H1 (cell line): ENCODE measurements at regions not wholly inside any gene's neighbourhood (a gene's known extent, or its start where the extent isn't known, plus 50 kb on each side); places are given as distances from the start of the nearest gene placed in this dataset.

Experiments used
- CTCF ChIA-PET: fragments of 300-600 bp; sonication (Branson Sonifier 250); formaldehyde crosslinking; loops from one replicate; lab custom pipeline; 2021; ENCODE audit not compliant: partially characterized antibody; lab: Charles Lee
- POLR2A ChIA-PET: fragments of 300-600 bp; sonication (Branson Sonifier 250); formaldehyde crosslinking; loops from one replicate; lab custom pipeline; 2021; ENCODE audit warnings: inconsistent platforms; ENCODE audit not compliant: partially characterized antibody; lab: Charles Lee
- DNase-seq, 2 experiments: peaks; one replicate each; pipeline versions ENCODE4 v3.0.0 to v3.0.0-alpha.2; 2010 to 2022; ENCODE audit warnings: low spot score in 2 of 2, low read depth in 1 of 2, mixed read lengths in 1 of 2
- FAIRE-seq: peaks from 2 replicates; lab custom pipeline; 2011; peaks lifted over from hg19 to GRCh38; lab: Jason Lieb, UNC
- H2AFZ ChIP-seq: 2 replicates; pipeline ENCODE4 v1.8.1; 2012; ENCODE audit warnings: low read length, inconsistent platforms
- H2AK5ac ChIP-seq: 2 replicates; pipeline ENCODE4 v1.6.1; 2013; ENCODE audit warnings: low read depth, low read length
- H2BK120ac ChIP-seq: replicated peaks from 2 replicates; pipeline ENCODE3; 2013; ENCODE audit warnings: low read depth, low read length, inconsistent platforms
- H2BK12ac ChIP-seq: 2 replicates; pipeline ENCODE4 v1.6.1; 2013; ENCODE audit warnings: low read depth, low read length
- H2BK15ac ChIP-seq: 2 replicates; pipeline ENCODE4 v1.6.1; 2013; ENCODE audit warnings: low read length
- H2BK20ac ChIP-seq: 2 replicates; pipeline ENCODE4 v1.6.1; 2013; ENCODE audit warnings: low read length
- H2BK5ac ChIP-seq: 2 replicates; pipeline ENCODE4 v1.6.1; 2013; ENCODE audit warnings: low read depth, low read length
- H3K14ac ChIP-seq: 2 replicates; pipeline ENCODE4 v1.6.1; 2013; ENCODE audit warnings: inconsistent platforms; ENCODE audit not compliant: insufficient read length
- H3K18ac ChIP-seq: 2 replicates; pipeline ENCODE4 v1.6.1; 2013; ENCODE audit warnings: low read length; ENCODE audit errors: extremely low read depth
- H3K23ac ChIP-seq: 2 replicates; pipeline ENCODE4 v1.6.1; 2013; ENCODE audit warnings: inconsistent platforms; ENCODE audit not compliant: insufficient read length
- H3K23me2 ChIP-seq: 2 replicates; pipeline ENCODE4 v1.6.1; 2013; ENCODE audit warnings: low read depth, low read length
- H3K27ac ChIP-seq: 2 replicates; pipeline ENCODE4 v1.6.1; 2011; ENCODE audit warnings: low read depth, low read length, inconsistent platforms
- H3K27me3 ChIP-seq, 4 experiments: replicated peaks in 1 of 4; 1 replicate in 1 of 4; 2 replicates in 3 of 4; pipeline versions ENCODE4 v1.6.1 to v1.8.1; 2011 to 2013; ENCODE audit warnings: low read length in 3 of 4, mild to moderate bottlenecking in 3 of 4, inconsistent platforms in 2 of 4, mixed read lengths in 2 of 4, moderate library complexity in 1 of 4; ENCODE audit not compliant: control insufficient read depth in 3 of 4, insufficient read depth in 3 of 4; ENCODE audit errors: extremely low read depth in 1 of 4
- H3K36me3 ChIP-seq, 4 experiments: 2 replicates each; pipeline versions ENCODE4 v1.6.1 to v1.8.1; 2011 to 2013; ENCODE audit warnings: mild to moderate bottlenecking in 4 of 4, low read length in 3 of 4, moderate library complexity in 2 of 4, control low read depth in 1 of 4, inconsistent platforms in 1 of 4; ENCODE audit not compliant: insufficient read depth in 4 of 4, control insufficient read depth in 2 of 4
- H3K4ac ChIP-seq: replicated peaks from 2 replicates; pipeline ENCODE3; 2013; ENCODE audit warnings: low read length, low read depth, mixed read lengths, inconsistent platforms; ENCODE audit not compliant: insufficient read length
- H3K4me1 ChIP-seq, 4 experiments: replicated peaks in 1 of 4; 1 replicate in 1 of 4; 2 replicates in 3 of 4; pipeline versions ENCODE4 v1.6.1 to v1.8.1; 2011 to 2013; ENCODE audit warnings: low read length in 3 of 4, inconsistent platforms in 2 of 4, mixed read lengths in 1 of 4; ENCODE audit not compliant: insufficient read depth in 4 of 4, control insufficient read depth in 3 of 4
- H3K4me2 ChIP-seq, 2 experiments: 2 replicates each; pipeline versions ENCODE4 v1.6.1 to v1.8.1; 2011 to 2013; ENCODE audit warnings: low read depth in 2 of 2, low read length in 2 of 2, control low read depth in 1 of 2, inconsistent platforms in 1 of 2, mild to moderate bottlenecking in 1 of 2; ENCODE audit not compliant: insufficient read depth in 1 of 2
- H3K4me3 ChIP-seq, 4 experiments: fragments of 200-600, 300-600 bp in 1 of 4; sonication (generic), shearing (Covaris generic), sonication (Bioruptor Twin) in 1 of 4; 2 replicates each; pipeline versions ENCODE4 v1.5.1 to v1.8.1; 2011 to 2016; ENCODE audit warnings: low read length in 4 of 4, low read depth in 3 of 4, control low read depth in 2 of 4, inconsistent platforms in 2 of 4, mild to moderate bottlenecking in 2 of 4, mixed read lengths in 1 of 4, moderate library complexity in 1 of 4; ENCODE audit not compliant: insufficient read depth in 2 of 4; ENCODE audit errors: extremely low read depth in 1 of 4
- H3K56ac ChIP-seq: replicated peaks from 2 replicates; pipeline ENCODE3; 2013; ENCODE audit warnings: low read depth, mild to moderate bottlenecking, mixed read lengths, low read length, inconsistent platforms; ENCODE audit not compliant: insufficient read length
- H3K79me1 ChIP-seq: 2 replicates; pipeline ENCODE4 v1.6.1; 2013; ENCODE audit warnings: low read depth, low read length, control low read depth
- H3K79me2 ChIP-seq, 2 experiments: 2 replicates each; pipeline versions ENCODE4 v1.6.1 to v1.8.1; 2012 to 2013; ENCODE audit warnings: low read length in 2 of 2, mild to moderate bottlenecking in 2 of 2, inconsistent platforms in 1 of 2; ENCODE audit not compliant: insufficient read depth in 2 of 2, control insufficient read depth in 1 of 2
- H3K9ac ChIP-seq, 4 experiments: replicated peaks in 1 of 4; 1 replicate in 1 of 4; 2 replicates in 3 of 4; pipeline versions ENCODE4 v1.6.1 to v1.8.1; 2011 to 2013; ENCODE audit warnings: low read depth in 3 of 4, low read length in 3 of 4, control low read depth in 2 of 4, mild to moderate bottlenecking in 2 of 4, moderate library complexity in 2 of 4, inconsistent platforms in 1 of 4; ENCODE audit errors: extremely low read depth in 1 of 4
- H3K9me3 ChIP-seq, 2 experiments: 2 replicates each; pipeline versions ENCODE4 v1.6.1 to v1.8.1; 2012 to 2013; ENCODE audit warnings: mild to moderate bottlenecking in 2 of 2, moderate library complexity in 2 of 2, control low read depth in 1 of 2, inconsistent platforms in 1 of 2, low read depth in 1 of 2, low read length in 1 of 2, mixed read lengths in 1 of 2; ENCODE audit not compliant: insufficient read depth in 2 of 2
- H4K20me1 ChIP-seq, 2 experiments: replicated peaks in 1 of 2; 2 replicates each; pipeline versions ENCODE3 to v1.8.1; 2011 to 2013; ENCODE audit warnings: inconsistent platforms in 2 of 2, low read length in 2 of 2, mild to moderate bottlenecking in 1 of 2; ENCODE audit not compliant: insufficient read depth in 2 of 2, control insufficient read depth in 1 of 2
- H4K5ac ChIP-seq: 2 replicates; pipeline ENCODE4 v1.6.1; 2013; ENCODE audit warnings: low read length, low read depth, mixed read lengths, inconsistent platforms; ENCODE audit not compliant: insufficient read length
- H4K8ac ChIP-seq: 2 replicates; pipeline ENCODE4 v1.8.0; 2013; ENCODE audit warnings: mild to moderate bottlenecking, moderate library complexity, low read length, inconsistent platforms; ENCODE audit not compliant: insufficient read depth; ENCODE audit errors: extremely low read depth
- H4K91ac ChIP-seq: replicated peaks from 2 replicates; pipeline ENCODE3; 2013; ENCODE audit warnings: low read length, mixed read lengths, inconsistent platforms; ENCODE audit not compliant: insufficient read length
- CEBPB ChIP-seq: IDR thresholded peaks from 2 replicates; pipeline ENCODE4 v1.6.1; 2012; ENCODE audit warnings: low read depth, low read length
- JUND ChIP-seq: IDR thresholded peaks from 2 replicates; pipeline ENCODE4 v1.6.1; 2011; ENCODE audit warnings: mild to moderate bottlenecking, improper control_type of control experiment, low read length
- RAD21 ChIP-seq, 2 experiments: IDR thresholded peaks in 1 of 2; conservative IDR thresholded peaks in 1 of 2; 2 replicates each; pipeline ENCODE4 v1.6.1; 2011; ENCODE audit warnings: low read depth in 2 of 2, low read length in 2 of 2, improper control_type of control experiment in 1 of 2, inconsistent platforms in 1 of 2, mild to moderate bottlenecking in 1 of 2, moderate library complexity in 1 of 2
- SIN3A ChIP-seq, 2 experiments: IDR thresholded peaks in 1 of 2; conservative IDR thresholded peaks in 1 of 2; 2 replicates each; pipeline ENCODE4 v1.6.1; 2011 to 2012; ENCODE audit warnings: low read length in 2 of 2, improper control_type of control experiment in 1 of 2, low read depth in 1 of 2, mild to moderate bottlenecking in 1 of 2
- WGBS, 2 experiments: shearing (Covaris generic) in 1 of 2; methylation state at CpG; one replicate each; pipeline versions ENCODE4 v1.1.6 to v1.1.7; 2013 to 2015; ENCODE audit warnings: low lambda C conversion rate in 2 of 2, mixed read lengths in 2 of 2, inconsistent platforms in 1 of 2, low coverage in 1 of 2, missing lambda C conversion rate in 1 of 2; ENCODE audit not compliant: insufficient replicate concordance in 2 of 2, insufficient coverage in 1 of 2, insufficient read length in 1 of 2; ENCODE audit errors: extremely low coverage in 1 of 2, missing lambda C conversion rate in 1 of 2; 5-methylcytosine and 5-hydroxymethylcytosine counted together
- TF ChIP-seq, protein P1 (sequence below): IDR thresholded peaks from 2 replicates; pipeline ENCODE4 v1.6.1; 2011; ENCODE audit warnings: low read depth, mild to moderate bottlenecking, low read length; ENCODE audit not compliant: insufficient read depth

- WGBS, 2 experiments, result 95% methylated on average over 3 of the region's 3 CpGs; no CpG with 5 or more reads in 1 of the 2 experiments
- H3K18ac ChIP-seq, result no peak overlapping the region
- no peak overlapping the region for H3K14ac ChIP-seq
- DNase-seq, result no peak
- H3K23ac ChIP-seq, result no peak overlapping the region
- ChIA-PET POLR2A (no interaction called here), CTCF (no interaction called here)
- H2BK15ac ChIP-seq, result no peak overlapping the region
- no peaks in the 10 kb centered on the region for H3K79me1 ChIP-seq
- FAIRE-seq, result no peak
- H3K79me2 ChIP-seq, result no peaks in the 10 kb centered on the region
- no peak overlapping the region for H3K4ac ChIP-seq
- H3K23me2 ChIP-seq, result no peaks in the 10 kb centered on the region
- H2BK5ac ChIP-seq, result no peak overlapping the region
- no peak overlapping the region for H2BK20ac ChIP-seq
- TF ChIP-seq RAD21 (IDR thresholded peaks at IDR 0.05 in 1 of 2, conservative IDR thresholded peaks at IDR 0.05 in 1 of 2; ENCODE audit: low read depth in 2 of 2, low read length in 2 of 2) (no peak), SIN3A (conservative IDR thresholded peaks at IDR 0.05 in 1 of 2, IDR thresholded peaks at IDR 0.05 in 1 of 2; ENCODE audit: low read depth in 1 of 2, low read length in 2 of 2) (no peak), JUND (no peak), CEBPB (peak; percentile 66)
- TF ChIP-seq, protein P1, sequence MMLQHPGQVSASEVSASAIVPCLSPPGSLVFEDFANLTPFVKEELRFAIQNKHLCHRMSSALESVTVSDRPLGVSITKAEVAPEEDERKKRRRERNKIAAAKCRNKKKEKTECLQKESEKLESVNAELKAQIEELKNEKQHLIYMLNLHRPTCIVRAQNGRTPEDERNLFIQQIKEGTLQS, result no peak
- H3K4me1 ChIP-seq, result no peaks in the 10 kb centered on the region
- no peak overlapping the region for H3K4me2 ChIP-seq
- no peak overlapping the region for H4K5ac ChIP-seq
- no peaks in the 10 kb centered on the region for H3K9me3 ChIP-seq
- H4K8ac ChIP-seq, result no peak overlapping the region
- no peak overlapping the region for H3K4me3 ChIP-seq
- no peak overlapping the region for H3K56ac ChIP-seq
- H2AFZ ChIP-seq, result no peak overlapping the region; the same call in 1 of the 2 replicates
- no peak overlapping the region for H2BK12ac ChIP-seq
- no peaks in the 10 kb centered on the region for H3K27me3 ChIP-seq
- no peaks in the 10 kb centered on the region for H4K20me1 ChIP-seq
- no peak overlapping the region for H2AK5ac ChIP-seq
- H3K27ac ChIP-seq, result no peak overlapping the region
- no peak overlapping the region for H4K91ac ChIP-seq
- no peak overlapping the region for H3K9ac ChIP-seq
- H3K36me3 ChIP-seq, result no peaks in the 10 kb centered on the region
- H2BK120ac ChIP-seq, result no peak overlapping the region
Measured at GRCh38 chr13:64639206-64639605, 2590.9 kb downstream of the PCDH9 start.
